HG02642 (cell line): ENCODE measurements at regions not wholly inside any gene's neighbourhood (a gene's known extent, or its start where the extent isn't known, plus 50 kb on each side); places are given as distances from the start of the nearest gene placed in this dataset.
A peak's percentile ranks its signal among the peaks of the same experiment; 100 is the strongest.

Source experiments
- ATAC-seq: cut with Tn5 transposase; IDR thresholded peaks from one replicate; pipeline ENCODE4 v1.9.1; 2021; ENCODE audit warnings: mild to moderate bottlenecking; ENCODE audit not compliant: unreplicated experiment, poor library complexity

GRCh38 chr6:14697427-14697826 is 548.4 kb upstream of the JARID2 start:
- no peak for ATAC-seq

- ATAC-seq: no peak
Measured at GRCh38 chr6:14699803-14700601, 545.9 kb upstream of the JARID2 start.

- ATAC-seq: no peak
Measured at GRCh38 chr6:14701946-14702345, 543.9 kb upstream of the JARID2 start.

- ATAC-seq: no peak
Measured at GRCh38 chr6:14702678-14703077, 543.2 kb upstream of the JARID2 start.

- no peak for ATAC-seq
Measured at GRCh38 chr6:14703586-14703985, 542.3 kb upstream of the JARID2 start.

GRCh38 chr6:14704383-14705271 is 541.2 kb upstream of the JARID2 start:
- no peak for ATAC-seq

- no peak for ATAC-seq
Measured at GRCh38 chr6:14705841-14706377, 540.0 kb upstream of the JARID2 start.

- no peak for ATAC-seq
Measured at GRCh38 chr6:14706378-14706929, 539.4 kb upstream of the JARID2 start.

- no peak for ATAC-seq
Measured at GRCh38 chr6:14707276-14707675, 538.6 kb upstream of the JARID2 start.

GRCh38 chr6:14707971-14708465 is 537.9 kb upstream of the JARID2 start:
- no peak for ATAC-seq

- ATAC-seq: no peak
Measured at GRCh38 chr6:14709066-14709670, 536.7 kb upstream of the JARID2 start.

- no peak for ATAC-seq
Measured at GRCh38 chr6:14709900-14710299, 536.0 kb upstream of the JARID2 start.

GRCh38 chr6:14710421-14710820 is 535.4 kb upstream of the JARID2 start:
- ATAC-seq: no peak

- ATAC-seq: peak; percentile 74
Measured at GRCh38 chr6:14711056-14711703, 534.7 kb upstream of the JARID2 start.

GRCh38 chr6:14711704-14712379 is 534.0 kb upstream of the JARID2 start:
- ATAC-seq: no peak

GRCh38 chr6:14713008-14713960 is 532.6 kb upstream of the JARID2 start:
- no peak for ATAC-seq

GRCh38 chr6:14713966-14714631 is 531.8 kb upstream of the JARID2 start:
- no peak for ATAC-seq

- ATAC-seq: no peak
Measured at GRCh38 chr6:14715076-14715475, 530.8 kb upstream of the JARID2 start.
